ENCODE measurements at regions not wholly inside any gene's neighbourhood (a gene's known extent, or its start where the extent isn't known, plus 50 kb on each side); places are given as distances from the start of the nearest gene placed in this dataset.
"Not testable (repeated sequence)": the region's sequence is repeated elsewhere in the genome, so short reads cannot be mapped to it uniquely, and the experiment has no call there.

- Histone ChIP-seq H3K36me3 (ENCODE audit: control insufficient read depth in 4 of 4, insufficient read depth in 4 of 4, low read length in 3 of 4) (no peaks in the 10 kb centered on the region), H3K27ac (ENCODE audit: insufficient read depth in 1 of 2, low read depth in 1 of 2, low read length in 2 of 2, poor library complexity in 1 of 2, severe bottlenecking in 2 of 2) (no peak overlapping the region), H3K27me3 (replicated peaks in 2 of 5; ENCODE audit: control insufficient read depth in 4 of 5, insufficient read depth in 5 of 5, low read length in 4 of 5) (no peaks in the 10 kb centered on the region), H3K4me1 (ENCODE audit: control extremely low read depth in 1 of 4, control insufficient read depth in 4 of 4, insufficient read depth in 4 of 4, low read length in 3 of 4) (no peaks in the 10 kb centered on the region), H3K9me3 (ENCODE audit: control extremely low read depth in 1 of 5, control insufficient read depth in 4 of 5, insufficient read depth in 2 of 5, low read depth in 1 of 5, low read length in 4 of 5) (no peaks in the 10 kb centered on the region), H3K4me3 (ENCODE audit: control insufficient read depth in 1 of 7, extremely low read depth in 1 of 7, insufficient read depth in 4 of 7, low read depth in 2 of 7, low read length in 6 of 7) (no peak overlapping the region)
- ChIA-PET CTCF (no interaction called here), POLR2A (no interaction called here)
- no peak for DNase-seq
- 94% methylated on average over 6 of the region's 7 CpGs for WGBS (ENCODE audit: insufficient coverage)
These were observed 145.1 kb upstream of the SMYD2 start for GRCh38 chr1:214135886-214136285.

GRCh38 chr1:214136324-214136919, 144.5 kb upstream of the SMYD2 start:
- DNase-seq, result no peak
- Histone ChIP-seq H3K4me3 (ENCODE audit: control insufficient read depth in 1 of 7, extremely low read depth in 1 of 7, insufficient read depth in 4 of 7, low read depth in 2 of 7, low read length in 6 of 7) (no peak overlapping the region), H3K27me3 (replicated peaks in 2 of 5; ENCODE audit: control insufficient read depth in 4 of 5, insufficient read depth in 5 of 5, low read length in 4 of 5) (no peaks in the 10 kb centered on the region), H3K4me1 (ENCODE audit: control extremely low read depth in 1 of 4, control insufficient read depth in 4 of 4, insufficient read depth in 4 of 4, low read length in 3 of 4) (no peaks in the 10 kb centered on the region), H3K9me3 (ENCODE audit: control extremely low read depth in 1 of 5, control insufficient read depth in 4 of 5, insufficient read depth in 2 of 5, low read depth in 1 of 5, low read length in 4 of 5) (no peaks in the 10 kb centered on the region), H3K27ac (ENCODE audit: insufficient read depth in 1 of 2, low read depth in 1 of 2, low read length in 2 of 2, poor library complexity in 1 of 2, severe bottlenecking in 2 of 2) (no peak overlapping the region), H3K36me3 (ENCODE audit: control insufficient read depth in 4 of 4, insufficient read depth in 4 of 4, low read length in 3 of 4) (no peaks in the 10 kb centered on the region)
- ChIA-PET CTCF (no interaction called here), POLR2A (no interaction called here)
- 92% methylated on average over 6 of the region's 8 CpGs for WGBS (ENCODE audit: insufficient coverage)

DNA sequence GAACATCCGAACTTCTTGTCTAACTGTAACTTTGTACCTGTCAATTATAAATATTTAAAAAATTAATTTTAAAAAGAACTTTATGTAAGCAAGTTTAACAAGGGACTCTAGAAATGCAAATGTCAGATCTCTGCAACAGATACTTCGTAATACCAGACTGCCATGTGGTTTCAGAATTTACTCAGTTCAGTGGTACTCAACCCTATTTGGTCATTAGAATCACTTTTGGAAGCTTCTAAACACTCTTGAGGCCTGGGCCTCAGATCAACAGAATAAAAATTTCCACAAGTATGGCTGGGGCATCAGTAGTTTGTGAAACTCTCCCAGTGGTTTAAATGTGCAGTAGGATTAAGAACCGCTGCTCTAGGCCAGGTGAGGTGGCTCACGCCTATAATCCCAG, 139.5 kb upstream of the SMYD2 start:
- H3K4me1 ChIP-seq (ENCODE audit: control extremely low read depth in 1 of 4, control insufficient read depth in 4 of 4, insufficient read depth in 4 of 4, low read length in 3 of 4), result no peaks in the 10 kb centered on the region
- H3K27ac ChIP-seq (ENCODE audit: insufficient read depth in 1 of 2, low read depth in 1 of 2, low read length in 2 of 2, poor library complexity in 1 of 2, severe bottlenecking in 2 of 2), result no peak overlapping the region
- DNase-seq, result no peak
- CTCF ChIA-PET, result no interaction called here
- no peak overlapping the region for H3K4me3 ChIP-seq (ENCODE audit: control insufficient read depth in 1 of 7, extremely low read depth in 1 of 7, insufficient read depth in 4 of 7, low read depth in 2 of 7, low read length in 6 of 7)
- 100% methylated on average over 3 of the region's 4 CpGs for WGBS (ENCODE audit: insufficient coverage)
- H3K9me3 ChIP-seq (ENCODE audit: control extremely low read depth in 1 of 5, control insufficient read depth in 4 of 5, insufficient read depth in 2 of 5, low read depth in 1 of 5, low read length in 4 of 5), result no peaks in the 10 kb centered on the region
- H3K27me3 ChIP-seq (replicated peaks in 2 of 5; ENCODE audit: control insufficient read depth in 4 of 5, insufficient read depth in 5 of 5, low read length in 4 of 5), result no peaks in the 10 kb centered on the region
- POLR2A ChIA-PET, result no interaction called here
- no peaks in the 10 kb centered on the region for H3K36me3 ChIP-seq (ENCODE audit: control insufficient read depth in 4 of 4, insufficient read depth in 4 of 4, low read length in 3 of 4)

DNA sequence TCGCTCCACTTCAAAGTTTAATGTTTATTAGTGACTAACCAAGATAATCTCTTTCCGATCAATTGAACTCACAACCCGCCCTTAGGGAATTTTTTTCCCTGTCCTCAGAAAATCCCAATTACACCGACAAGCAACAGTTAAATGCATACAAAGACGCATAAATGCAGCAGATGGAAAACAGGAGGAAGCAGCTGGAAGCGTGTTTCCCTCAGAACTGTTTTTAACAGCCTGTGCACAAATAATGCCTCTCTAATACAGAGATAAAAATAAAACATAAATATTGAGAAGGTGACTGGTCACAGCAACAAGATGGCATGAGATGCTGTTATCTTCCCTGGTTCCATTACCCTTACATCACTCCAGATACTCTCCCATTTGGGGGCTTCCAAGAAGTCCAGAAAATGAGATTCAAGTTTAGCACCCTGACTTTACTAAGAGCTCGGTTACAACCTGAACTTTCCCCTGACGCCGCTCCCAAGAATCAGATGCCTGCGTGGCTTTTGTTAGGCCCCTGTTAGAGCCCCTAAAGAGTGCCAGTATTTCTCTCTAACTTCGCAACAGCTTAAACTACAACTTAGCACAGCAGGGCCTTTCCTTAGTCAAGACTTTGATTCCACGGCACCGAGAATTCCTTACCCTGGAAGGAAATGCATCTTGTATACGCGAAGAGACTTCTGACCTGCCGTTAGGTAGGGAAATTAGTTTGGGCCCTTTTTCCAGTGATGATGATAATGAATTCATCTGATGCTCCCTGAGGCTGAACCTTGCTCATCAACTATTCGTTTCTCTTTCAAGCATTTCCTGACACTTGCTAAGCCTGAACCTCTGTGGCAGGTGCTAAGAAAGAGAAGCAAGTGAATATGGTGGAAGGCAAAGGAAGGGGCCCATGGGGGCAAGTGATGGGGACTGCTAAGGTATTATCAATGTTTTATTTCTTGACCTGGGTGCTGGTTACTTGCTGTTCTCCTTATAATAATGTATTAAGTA, 137.7 kb upstream of the SMYD2 start:
- no peaks in the 10 kb centered on the region for H3K4me1 ChIP-seq (ENCODE audit: control extremely low read depth in 1 of 4, control insufficient read depth in 4 of 4, insufficient read depth in 4 of 4, low read length in 3 of 4)
- no peak overlapping the region for H3K4me3 ChIP-seq (ENCODE audit: control insufficient read depth in 1 of 7, extremely low read depth in 1 of 7, insufficient read depth in 4 of 7, low read depth in 2 of 7, low read length in 6 of 7)
- no peaks in the 10 kb centered on the region for H3K36me3 ChIP-seq (ENCODE audit: control insufficient read depth in 4 of 4, insufficient read depth in 4 of 4, low read length in 3 of 4)
- DNase-seq, result no peak
- WGBS (ENCODE audit: insufficient coverage), result 96% methylated on average over 13 of the region's 17 CpGs
- H3K27me3 ChIP-seq (replicated peaks in 2 of 5; ENCODE audit: control insufficient read depth in 4 of 5, insufficient read depth in 5 of 5, low read length in 4 of 5), result no peaks in the 10 kb centered on the region
- H3K27ac ChIP-seq (ENCODE audit: insufficient read depth in 1 of 2, low read depth in 1 of 2, low read length in 2 of 2, poor library complexity in 1 of 2, severe bottlenecking in 2 of 2), result no peak overlapping the region
- CTCF ChIA-PET, result interaction anchor here (0.6 kb wide), 1 partner anchor 19 kb away, joined by 3 read pairs; no protein-coding TSS in a partner anchor
- H3K9me3 ChIP-seq (ENCODE audit: control extremely low read depth in 1 of 5, control insufficient read depth in 4 of 5, insufficient read depth in 2 of 5, low read depth in 1 of 5, low read length in 4 of 5), result no peaks in the 10 kb centered on the region
- POLR2A ChIA-PET, result no interaction called here

- H3K4me1 ChIP-seq (ENCODE audit: control extremely low read depth in 1 of 4, control insufficient read depth in 4 of 4, insufficient read depth in 4 of 4, low read length in 3 of 4); POLR2A ChIA-PET; H3K36me3 ChIP-seq (ENCODE audit: control insufficient read depth in 4 of 4, insufficient read depth in 4 of 4, low read length in 3 of 4); H3K27ac ChIP-seq (ENCODE audit: insufficient read depth in 1 of 2, low read depth in 1 of 2, low read length in 2 of 2, poor library complexity in 1 of 2, severe bottlenecking in 2 of 2); DNase-seq; H3K27me3 ChIP-seq (replicated peaks in 2 of 5; ENCODE audit: control insufficient read depth in 4 of 5, insufficient read depth in 5 of 5, low read length in 4 of 5); CTCF ChIA-PET; H3K4me3 ChIP-seq (ENCODE audit: control insufficient read depth in 1 of 7, extremely low read depth in 1 of 7, insufficient read depth in 4 of 7, low read depth in 2 of 7, low read length in 6 of 7); H3K9me3 ChIP-seq (ENCODE audit: control extremely low read depth in 1 of 5, control insufficient read depth in 4 of 5, insufficient read depth in 2 of 5, low read depth in 1 of 5, low read length in 4 of 5): not testable (repeated sequence)
- WGBS (ENCODE audit: insufficient coverage), result no CpG with 5 or more reads among the region's 2 CpGs
These were observed 136.4 kb upstream of the SMYD2 start for GRCh38 chr1:214144521-214144920.

DNA sequence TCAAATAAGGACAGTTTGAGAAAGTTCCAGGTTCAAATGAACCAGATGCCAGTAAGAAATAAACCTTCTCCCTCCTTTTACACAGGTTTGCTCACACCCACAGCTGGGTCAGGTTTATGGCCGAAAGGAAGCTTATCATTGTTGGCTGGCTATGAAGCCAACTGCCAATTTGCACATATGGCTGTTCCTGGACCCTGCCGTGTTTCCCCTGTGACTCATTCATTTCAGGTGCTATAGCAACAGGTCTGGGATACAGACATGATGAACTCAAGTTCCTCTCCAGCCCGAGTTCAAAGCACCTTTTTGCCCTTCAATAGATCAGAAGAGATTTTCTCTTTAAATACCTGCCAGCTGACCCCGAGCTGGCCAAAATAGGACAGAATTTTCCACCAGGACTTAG, 134.4 kb upstream of the SMYD2 start:
- Histone ChIP-seq H3K9me3 (ENCODE audit: control extremely low read depth in 1 of 5, control insufficient read depth in 4 of 5, insufficient read depth in 2 of 5, low read depth in 1 of 5, low read length in 4 of 5) (no peaks in the 10 kb centered on the region), H3K27ac (ENCODE audit: insufficient read depth in 1 of 2, low read depth in 1 of 2, low read length in 2 of 2, poor library complexity in 1 of 2, severe bottlenecking in 2 of 2) (no peak overlapping the region), H3K4me1 (ENCODE audit: control extremely low read depth in 1 of 4, control insufficient read depth in 4 of 4, insufficient read depth in 4 of 4, low read length in 3 of 4) (no peaks in the 10 kb centered on the region), H3K4me3 (ENCODE audit: control insufficient read depth in 1 of 7, extremely low read depth in 1 of 7, insufficient read depth in 4 of 7, low read depth in 2 of 7, low read length in 6 of 7) (no peak overlapping the region), H3K27me3 (replicated peaks in 2 of 5; ENCODE audit: control insufficient read depth in 4 of 5, insufficient read depth in 5 of 5, low read length in 4 of 5) (peaks cover 0 to 4% (median 0%) of the 10 kb centered on the region in 5 experiments), H3K36me3 (ENCODE audit: control insufficient read depth in 4 of 4, insufficient read depth in 4 of 4, low read length in 3 of 4) (no peaks in the 10 kb centered on the region)
- WGBS (ENCODE audit: insufficient coverage), result 90% methylated on average over 3 of the region's 4 CpGs
- ChIA-PET CTCF (no interaction called here), POLR2A (interaction anchor here (0.6 kb wide), 1 partner anchor 54 kb away, joined by 5 read pairs; no protein-coding TSS in a partner anchor)
- peak in 2 of 3 donors; percentile 14 to 52 for DNase-seq

GRCh38 chr1:214154596-214155292, 126.2 kb upstream of the SMYD2 start:
- no peak for DNase-seq
- H3K27me3 ChIP-seq (replicated peaks in 2 of 5; ENCODE audit: control insufficient read depth in 4 of 5, insufficient read depth in 5 of 5, low read length in 4 of 5), result peaks cover 3 to 27% (median 18%) of the 10 kb centered on the region in 5 experiments
- H3K36me3 ChIP-seq (ENCODE audit: control insufficient read depth in 4 of 4, insufficient read depth in 4 of 4, low read length in 3 of 4), result no peaks in the 10 kb centered on the region
- POLR2A ChIA-PET, result no interaction called here
- 74% methylated on average over 2 of the region's 6 CpGs for WGBS (ENCODE audit: insufficient coverage)
- H3K4me3 ChIP-seq (ENCODE audit: control insufficient read depth in 1 of 7, extremely low read depth in 1 of 7, insufficient read depth in 4 of 7, low read depth in 2 of 7, low read length in 6 of 7), result no peak overlapping the region
- CTCF ChIA-PET, result no interaction called here
- H3K9me3 ChIP-seq (ENCODE audit: control extremely low read depth in 1 of 5, control insufficient read depth in 4 of 5, insufficient read depth in 2 of 5, low read depth in 1 of 5, low read length in 4 of 5), result no peaks in the 10 kb centered on the region
- H3K27ac ChIP-seq (ENCODE audit: insufficient read depth in 1 of 2, low read depth in 1 of 2, low read length in 2 of 2, poor library complexity in 1 of 2, severe bottlenecking in 2 of 2), result no peak overlapping the region
- no peaks in the 10 kb centered on the region for H3K4me1 ChIP-seq (ENCODE audit: control extremely low read depth in 1 of 4, control insufficient read depth in 4 of 4, insufficient read depth in 4 of 4, low read length in 3 of 4)

Data from common myeloid progenitor, CD34-positive (primary cell).